Endothelial cell of umbilical vein (primary cell): ENCODE measurements at regions not wholly inside any gene's neighbourhood (a gene's known extent, or its start where the extent isn't known, plus 50 kb on each side); places are given as distances from the start of the nearest gene placed in this dataset.

Experiments used
- CTCF ChIP-seq, 2 donors: IDR thresholded peaks; 1 replicate in 1 of 2; 2 replicates in 1 of 2; pipeline ENCODE4 v1.5.1; 2011; ENCODE audit warnings: low read length in 2 of 2, mild to moderate bottlenecking in 2 of 2, moderate library complexity in 2 of 2, control low read depth in 1 of 2, inconsistent platforms in 1 of 2, low read depth in 1 of 2; ENCODE audit not compliant: insufficient read depth in 1 of 2; ENCODE audit errors: extremely low read depth in 1 of 2
- POLR2A ChIP-seq: IDR thresholded peaks from 2 replicates; pipeline ENCODE4 v1.6.1; 2012; ENCODE audit warnings: low read depth, mild to moderate bottlenecking, control low read depth, low read length
- POLR2AphosphoS5 ChIP-seq: IDR thresholded peaks from 2 replicates; pipeline ENCODE4 v1.6.1; 2012; ENCODE audit warnings: low read depth, mild to moderate bottlenecking, control low read depth, low read length, moderate library complexity; ENCODE audit not compliant: insufficient read depth

- TF ChIP-seq CTCF (IDR thresholded peaks at IDR 0.05; ENCODE audit: extremely low read depth in 1 of 2, insufficient read depth in 1 of 2, low read depth in 1 of 2, low read length in 2 of 2) (no peak), POLR2AphosphoS5 (no peak), POLR2A (no peak)
These were observed 350.3 kb downstream of the PTTG2 start for GRCh38 chr4:38310446-38311043.
